ENCODE measurements at regions not wholly inside any gene's neighbourhood (a gene's known extent, or its start where the extent isn't known, plus 50 kb on each side); places are given as distances from the start of the nearest gene placed in this dataset.

DNA sequence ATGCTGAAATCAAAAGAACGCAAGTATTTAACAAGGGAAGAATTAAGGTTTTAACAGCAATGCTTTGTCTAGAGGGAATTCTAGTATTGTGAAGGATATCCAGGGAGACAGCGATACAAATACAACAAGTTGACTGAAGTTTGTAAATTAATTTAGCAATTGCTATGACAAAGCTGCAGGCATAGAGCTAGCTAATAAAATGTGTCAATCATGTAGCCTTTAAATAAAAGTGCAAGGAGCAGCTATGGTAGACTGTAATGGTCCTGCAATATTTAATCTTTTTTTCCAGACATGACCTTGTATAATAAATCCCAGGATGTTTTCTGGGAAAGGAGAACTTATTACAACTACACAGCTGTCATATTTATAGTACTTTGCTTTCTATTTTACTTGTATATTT lies 779.3 kb downstream of the SLITRK5 start:
- DNase-seq: no peak
- Histone ChIP-seq H3K4me3 (no peak overlapping the region), H3K4me1 (no peaks in the 10 kb centered on the region), H3K36me3 (no peaks in the 10 kb centered on the region), H3K27ac (no peak overlapping the region), H3K9me3 (no peaks in the 10 kb centered on the region), H3K27me3 (no peaks in the 10 kb centered on the region)
- no peak for ATAC-seq
- intact Hi-C loops (cut with DNase I): no loop called here
- TF ChIP-seq, protein P1, sequence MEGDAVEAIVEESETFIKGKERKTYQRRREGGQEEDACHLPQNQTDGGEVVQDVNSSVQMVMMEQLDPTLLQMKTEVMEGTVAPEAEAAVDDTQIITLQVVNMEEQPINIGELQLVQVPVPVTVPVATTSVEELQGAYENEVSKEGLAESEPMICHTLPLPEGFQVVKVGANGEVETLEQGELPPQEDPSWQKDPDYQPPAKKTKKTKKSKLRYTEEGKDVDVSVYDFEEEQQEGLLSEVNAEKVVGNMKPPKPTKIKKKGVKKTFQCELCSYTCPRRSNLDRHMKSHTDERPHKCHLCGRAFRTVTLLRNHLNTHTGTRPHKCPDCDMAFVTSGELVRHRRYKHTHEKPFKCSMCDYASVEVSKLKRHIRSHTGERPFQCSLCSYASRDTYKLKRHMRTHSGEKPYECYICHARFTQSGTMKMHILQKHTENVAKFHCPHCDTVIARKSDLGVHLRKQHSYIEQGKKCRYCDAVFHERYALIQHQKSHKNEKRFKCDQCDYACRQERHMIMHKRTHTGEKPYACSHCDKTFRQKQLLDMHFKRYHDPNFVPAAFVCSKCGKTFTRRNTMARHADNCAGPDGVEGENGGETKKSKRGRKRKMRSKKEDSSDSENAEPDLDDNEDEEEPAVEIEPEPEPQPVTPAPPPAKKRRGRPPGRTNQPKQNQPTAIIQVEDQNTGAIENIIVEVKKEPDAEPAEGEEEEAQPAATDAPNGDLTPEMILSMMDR (IDR thresholded peaks at IDR 0.05): no peak
- 28% methylated on average over 2 of the region's 2 CpGs for WGBS (ENCODE audit: insufficient coverage, low coverage, low lambda C conversion rate, missing lambda C conversion rate)

DNA sequence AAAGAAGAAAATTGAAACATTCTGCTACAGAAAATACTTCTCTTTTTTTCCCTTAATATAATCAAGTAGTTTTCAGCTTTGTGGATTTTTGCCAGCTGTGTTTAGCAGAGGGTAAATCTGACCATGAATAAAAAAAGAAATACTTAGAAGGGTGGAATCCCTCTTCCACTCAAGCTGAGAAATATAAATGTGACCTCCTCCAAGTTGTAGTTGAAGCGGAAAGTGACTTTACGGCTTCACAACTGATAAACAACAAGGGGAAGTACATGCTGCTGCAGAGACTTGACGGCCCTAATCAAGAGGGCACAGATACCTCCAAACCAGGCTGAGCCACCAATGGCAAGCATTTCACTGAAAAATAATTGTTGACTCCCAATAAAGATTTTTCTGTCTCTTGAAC lies 785.0 kb downstream of the SLITRK5 start:
- H3K4me3 ChIP-seq: no peak overlapping the region
- no peak for ATAC-seq

DNA sequence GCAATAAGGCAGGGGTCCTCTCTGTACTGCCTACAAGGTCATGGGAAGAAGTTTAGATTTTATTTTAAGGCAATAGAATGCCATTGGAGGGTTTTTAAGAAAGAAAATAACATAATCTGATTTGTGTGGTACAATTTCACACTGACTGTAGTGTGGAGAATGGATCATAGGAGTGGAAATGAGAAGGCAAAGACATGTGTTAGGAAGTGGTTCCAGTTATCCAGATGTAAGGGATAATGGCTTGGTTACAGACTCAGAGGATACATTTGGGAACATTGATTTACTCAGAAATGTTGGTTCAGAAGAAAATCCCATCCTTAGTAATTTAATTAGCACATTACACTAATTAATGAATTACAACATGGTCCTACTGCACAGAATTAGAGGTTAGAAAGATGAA lies 788.2 kb downstream of the SLITRK5 start:
- Histone ChIP-seq H3K9me3 (no peaks in the 10 kb centered on the region), H3K4me3 (no peak overlapping the region), H3K36me3 (no peaks in the 10 kb centered on the region), H3K27ac (no peak overlapping the region), H3K27me3 (no peaks in the 10 kb centered on the region), H3K4me1 (no peaks in the 10 kb centered on the region)
- DNase-seq (no peak), ATAC-seq (no peak)
- intact Hi-C loops (cut with DNase I): no loop called here
- TF ChIP-seq POLR2A (IDR thresholded peaks at IDR 0.05): no peak
- TF ChIP-seq, protein P1 (IDR thresholded peaks at IDR 0.05): no peak

More for the DNA sequence above, 785.0 kb downstream of the SLITRK5 start:
- 42% methylated on average over 3 of the region's 3 CpGs for WGBS (ENCODE audit: insufficient coverage, low coverage, low lambda C conversion rate, missing lambda C conversion rate)
- H3K4me1 ChIP-seq: no peaks in the 10 kb centered on the region
- H3K36me3 ChIP-seq: no peaks in the 10 kb centered on the region
- TF ChIP-seq POLR2A (IDR thresholded peaks at IDR 0.05): no peak
- TF ChIP-seq, protein P1 (IDR thresholded peaks at IDR 0.05): no peak
- no peaks in the 10 kb centered on the region for H3K9me3 ChIP-seq
- intact Hi-C loops (cut with DNase I): no loop called here
- no peaks in the 10 kb centered on the region for H3K27me3 ChIP-seq
- DNase-seq: no peak
- H3K27ac ChIP-seq: no peak overlapping the region

DNA sequence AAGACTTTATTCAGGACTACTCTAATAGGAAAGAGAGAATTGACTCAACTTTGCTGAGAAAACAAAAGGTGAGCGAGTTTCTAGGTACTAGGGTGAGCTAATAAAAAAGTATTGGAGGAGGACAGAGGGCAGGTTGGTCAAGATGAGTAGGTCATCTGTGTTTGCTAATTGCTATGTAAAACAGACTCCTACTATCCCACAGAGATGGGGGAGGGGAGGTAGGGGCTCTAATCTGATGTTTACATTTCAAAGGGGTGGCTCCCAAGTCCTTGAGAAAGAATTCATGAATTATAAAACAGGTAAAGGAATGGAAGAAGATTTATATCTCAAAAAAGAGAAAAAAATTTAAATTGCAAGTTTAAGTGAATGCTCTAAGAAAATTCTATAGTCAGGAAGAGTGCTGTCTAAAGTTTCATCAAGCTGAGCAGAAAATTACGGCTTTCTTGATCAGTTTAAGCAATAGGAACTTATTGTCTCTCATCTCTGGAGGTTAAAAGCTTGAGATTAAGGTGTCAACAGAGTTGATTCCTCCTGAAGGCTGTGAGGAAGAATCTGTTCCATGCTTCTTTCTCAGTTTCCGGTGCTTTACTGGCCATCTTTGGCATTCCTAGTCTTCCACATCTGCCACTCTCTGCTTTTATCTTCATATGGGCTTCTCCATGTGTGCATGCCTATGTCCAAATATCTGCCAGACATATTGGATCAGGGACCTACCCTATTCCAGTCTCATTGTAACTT lies 790.3 kb downstream of the SLITRK5 start:
- no peaks in the 10 kb centered on the region for H3K36me3 ChIP-seq
- intact Hi-C loops (cut with DNase I): no loop called here
- no peaks in the 10 kb centered on the region for H3K9me3 ChIP-seq
- H3K4me1 ChIP-seq: no peaks in the 10 kb centered on the region
- H3K4me3 ChIP-seq: no peak overlapping the region
- ATAC-seq (no peak), DNase-seq (no peak)
- no peak overlapping the region for H3K27ac ChIP-seq
- 45% methylated on average over 3 of the region's 3 CpGs for WGBS (ENCODE audit: insufficient coverage, low coverage, low lambda C conversion rate, missing lambda C conversion rate)
- TF ChIP-seq, protein P1 (IDR thresholded peaks at IDR 0.05): no peak
- no peak for TF ChIP-seq POLR2A (IDR thresholded peaks at IDR 0.05)
- no peaks in the 10 kb centered on the region for H3K27me3 ChIP-seq

DNA sequence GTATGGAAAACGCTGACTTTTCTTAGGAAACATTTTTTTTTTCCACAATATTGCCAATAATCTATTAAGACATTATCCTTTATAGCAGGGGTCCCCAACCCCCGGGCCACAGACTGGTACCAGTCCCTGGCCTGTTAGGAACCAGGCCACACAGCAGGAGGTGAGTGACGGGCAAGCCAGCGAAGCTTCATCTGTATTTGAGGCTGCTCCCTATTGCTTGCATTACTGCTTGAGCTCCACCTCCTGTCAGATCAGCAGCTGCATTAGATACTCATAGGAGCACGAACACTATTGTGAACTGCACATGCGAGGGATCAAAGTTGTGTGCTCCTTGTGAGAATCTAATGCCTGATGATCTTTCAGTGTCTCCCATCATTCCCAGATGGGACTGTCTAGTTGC lies 793.7 kb downstream of the SLITRK5 start:
- Histone ChIP-seq H3K4me3 (no peak overlapping the region), H3K36me3 (no peaks in the 10 kb centered on the region), H3K27me3 (no peaks in the 10 kb centered on the region), H3K9me3 (no peaks in the 10 kb centered on the region), H3K4me1 (no peaks in the 10 kb centered on the region), H3K27ac (no peak overlapping the region)
- TF ChIP-seq, protein P1 (IDR thresholded peaks at IDR 0.05): no peak
- no peak for TF ChIP-seq POLR2A (IDR thresholded peaks at IDR 0.05)
- DNase-seq (no peak), ATAC-seq (no peak)
- WGBS (ENCODE audit: insufficient coverage, low coverage, low lambda C conversion rate, missing lambda C conversion rate): 37% methylated on average over 3 of the region's 6 CpGs
- intact Hi-C loops (cut with DNase I): no loop called here
